H1 (cell line): ENCODE measurements at regions not wholly inside any gene's neighbourhood (a gene's known extent, or its start where the extent isn't known, plus 50 kb on each side); places are given as distances from the start of the nearest gene placed in this dataset.

Source experiments
- CTCF ChIA-PET: fragments of 300-600 bp; sonication (Branson Sonifier 250); formaldehyde crosslinking; loops from one replicate; lab custom pipeline; 2021; ENCODE audit not compliant: partially characterized antibody; lab: Charles Lee
- POLR2A ChIA-PET: fragments of 300-600 bp; sonication (Branson Sonifier 250); formaldehyde crosslinking; loops from one replicate; lab custom pipeline; 2021; ENCODE audit warnings: inconsistent platforms; ENCODE audit not compliant: partially characterized antibody; lab: Charles Lee
- DNase-seq, 2 experiments: peaks; one replicate each; pipeline versions ENCODE4 v3.0.0 to v3.0.0-alpha.2; 2010 to 2022; ENCODE audit warnings: low spot score in 2 of 2, low read depth in 1 of 2, mixed read lengths in 1 of 2
- FAIRE-seq: peaks from 2 replicates; lab custom pipeline; 2011; peaks lifted over from hg19 to GRCh38; lab: Jason Lieb, UNC
- H2AFZ ChIP-seq: 2 replicates; pipeline ENCODE4 v1.8.1; 2012; ENCODE audit warnings: low read length, inconsistent platforms
- H2AK5ac ChIP-seq: 2 replicates; pipeline ENCODE4 v1.6.1; 2013; ENCODE audit warnings: low read depth, low read length
- H2BK120ac ChIP-seq: replicated peaks from 2 replicates; pipeline ENCODE3; 2013; ENCODE audit warnings: low read depth, low read length, inconsistent platforms
- H2BK12ac ChIP-seq: 2 replicates; pipeline ENCODE4 v1.6.1; 2013; ENCODE audit warnings: low read depth, low read length
- H2BK15ac ChIP-seq: 2 replicates; pipeline ENCODE4 v1.6.1; 2013; ENCODE audit warnings: low read length
- H2BK20ac ChIP-seq: 2 replicates; pipeline ENCODE4 v1.6.1; 2013; ENCODE audit warnings: low read length
- H2BK5ac ChIP-seq: 2 replicates; pipeline ENCODE4 v1.6.1; 2013; ENCODE audit warnings: low read depth, low read length
- H3K14ac ChIP-seq: 2 replicates; pipeline ENCODE4 v1.6.1; 2013; ENCODE audit warnings: inconsistent platforms; ENCODE audit not compliant: insufficient read length
- H3K18ac ChIP-seq: 2 replicates; pipeline ENCODE4 v1.6.1; 2013; ENCODE audit warnings: low read length; ENCODE audit errors: extremely low read depth
- H3K23ac ChIP-seq: 2 replicates; pipeline ENCODE4 v1.6.1; 2013; ENCODE audit warnings: inconsistent platforms; ENCODE audit not compliant: insufficient read length
- H3K23me2 ChIP-seq: 2 replicates; pipeline ENCODE4 v1.6.1; 2013; ENCODE audit warnings: low read depth, low read length
- H3K27ac ChIP-seq: 2 replicates; pipeline ENCODE4 v1.6.1; 2011; ENCODE audit warnings: low read depth, low read length, inconsistent platforms
- H3K27me3 ChIP-seq, 4 experiments: replicated peaks in 1 of 4; 1 replicate in 1 of 4; 2 replicates in 3 of 4; pipeline versions ENCODE4 v1.6.1 to v1.8.1; 2011 to 2013; ENCODE audit warnings: low read length in 3 of 4, mild to moderate bottlenecking in 3 of 4, inconsistent platforms in 2 of 4, mixed read lengths in 2 of 4, moderate library complexity in 1 of 4; ENCODE audit not compliant: control insufficient read depth in 3 of 4, insufficient read depth in 3 of 4; ENCODE audit errors: extremely low read depth in 1 of 4
- H3K36me3 ChIP-seq, 4 experiments: 2 replicates each; pipeline versions ENCODE4 v1.6.1 to v1.8.1; 2011 to 2013; ENCODE audit warnings: mild to moderate bottlenecking in 4 of 4, low read length in 3 of 4, moderate library complexity in 2 of 4, control low read depth in 1 of 4, inconsistent platforms in 1 of 4; ENCODE audit not compliant: insufficient read depth in 4 of 4, control insufficient read depth in 2 of 4
- H3K4ac ChIP-seq: replicated peaks from 2 replicates; pipeline ENCODE3; 2013; ENCODE audit warnings: low read length, low read depth, mixed read lengths, inconsistent platforms; ENCODE audit not compliant: insufficient read length
- H3K4me1 ChIP-seq, 4 experiments: replicated peaks in 1 of 4; 1 replicate in 1 of 4; 2 replicates in 3 of 4; pipeline versions ENCODE4 v1.6.1 to v1.8.1; 2011 to 2013; ENCODE audit warnings: low read length in 3 of 4, inconsistent platforms in 2 of 4, mixed read lengths in 1 of 4; ENCODE audit not compliant: insufficient read depth in 4 of 4, control insufficient read depth in 3 of 4
- H3K4me2 ChIP-seq, 2 experiments: 2 replicates each; pipeline versions ENCODE4 v1.6.1 to v1.8.1; 2011 to 2013; ENCODE audit warnings: low read depth in 2 of 2, low read length in 2 of 2, control low read depth in 1 of 2, inconsistent platforms in 1 of 2, mild to moderate bottlenecking in 1 of 2; ENCODE audit not compliant: insufficient read depth in 1 of 2
- H3K4me3 ChIP-seq, 4 experiments: fragments of 200-600, 300-600 bp in 1 of 4; sonication (generic), shearing (Covaris generic), sonication (Bioruptor Twin) in 1 of 4; 2 replicates each; pipeline versions ENCODE4 v1.5.1 to v1.8.1; 2011 to 2016; ENCODE audit warnings: low read length in 4 of 4, low read depth in 3 of 4, control low read depth in 2 of 4, inconsistent platforms in 2 of 4, mild to moderate bottlenecking in 2 of 4, mixed read lengths in 1 of 4, moderate library complexity in 1 of 4; ENCODE audit not compliant: insufficient read depth in 2 of 4; ENCODE audit errors: extremely low read depth in 1 of 4
- H3K56ac ChIP-seq: replicated peaks from 2 replicates; pipeline ENCODE3; 2013; ENCODE audit warnings: low read depth, mild to moderate bottlenecking, mixed read lengths, low read length, inconsistent platforms; ENCODE audit not compliant: insufficient read length
- H3K79me1 ChIP-seq: 2 replicates; pipeline ENCODE4 v1.6.1; 2013; ENCODE audit warnings: low read depth, low read length, control low read depth
- H3K79me2 ChIP-seq, 2 experiments: 2 replicates each; pipeline versions ENCODE4 v1.6.1 to v1.8.1; 2012 to 2013; ENCODE audit warnings: low read length in 2 of 2, mild to moderate bottlenecking in 2 of 2, inconsistent platforms in 1 of 2; ENCODE audit not compliant: insufficient read depth in 2 of 2, control insufficient read depth in 1 of 2
- H3K9ac ChIP-seq, 4 experiments: replicated peaks in 1 of 4; 1 replicate in 1 of 4; 2 replicates in 3 of 4; pipeline versions ENCODE4 v1.6.1 to v1.8.1; 2011 to 2013; ENCODE audit warnings: low read depth in 3 of 4, low read length in 3 of 4, control low read depth in 2 of 4, mild to moderate bottlenecking in 2 of 4, moderate library complexity in 2 of 4, inconsistent platforms in 1 of 4; ENCODE audit errors: extremely low read depth in 1 of 4
- H3K9me3 ChIP-seq, 2 experiments: 2 replicates each; pipeline versions ENCODE4 v1.6.1 to v1.8.1; 2012 to 2013; ENCODE audit warnings: mild to moderate bottlenecking in 2 of 2, moderate library complexity in 2 of 2, control low read depth in 1 of 2, inconsistent platforms in 1 of 2, low read depth in 1 of 2, low read length in 1 of 2, mixed read lengths in 1 of 2; ENCODE audit not compliant: insufficient read depth in 2 of 2
- H4K20me1 ChIP-seq, 2 experiments: replicated peaks in 1 of 2; 2 replicates each; pipeline versions ENCODE3 to v1.8.1; 2011 to 2013; ENCODE audit warnings: inconsistent platforms in 2 of 2, low read length in 2 of 2, mild to moderate bottlenecking in 1 of 2; ENCODE audit not compliant: insufficient read depth in 2 of 2, control insufficient read depth in 1 of 2
- H4K5ac ChIP-seq: 2 replicates; pipeline ENCODE4 v1.6.1; 2013; ENCODE audit warnings: low read length, low read depth, mixed read lengths, inconsistent platforms; ENCODE audit not compliant: insufficient read length
- H4K8ac ChIP-seq: 2 replicates; pipeline ENCODE4 v1.8.0; 2013; ENCODE audit warnings: mild to moderate bottlenecking, moderate library complexity, low read length, inconsistent platforms; ENCODE audit not compliant: insufficient read depth; ENCODE audit errors: extremely low read depth
- H4K91ac ChIP-seq: replicated peaks from 2 replicates; pipeline ENCODE3; 2013; ENCODE audit warnings: low read length, mixed read lengths, inconsistent platforms; ENCODE audit not compliant: insufficient read length
- GABPA ChIP-seq: IDR thresholded peaks from 2 replicates; pipeline ENCODE4 v1.6.1; 2011; ENCODE audit warnings: mild to moderate bottlenecking, low read length, moderate library complexity, borderline replicate concordance; ENCODE audit not compliant: insufficient read depth
- JUN ChIP-seq: IDR thresholded peaks from 2 replicates; pipeline ENCODE4 v1.6.1; 2011; ENCODE audit warnings: low read depth, mild to moderate bottlenecking, improper control_type of control experiment, low read length
- KDM1A ChIP-seq: fragments of 200-600, 300-600 bp; sonication (generic); IDR thresholded peaks from 2 replicates; pipeline ENCODE4 v1.7.1; 2016; ENCODE audit warnings: mild to moderate bottlenecking, low read length, borderline replicate concordance
- KDM5A ChIP-seq: fragments of 200-600 bp; IDR thresholded peaks from 2 replicates; pipeline ENCODE4 v1.7.1; 2012; ENCODE audit warnings: mild to moderate bottlenecking, low read length, inconsistent platforms, mixed read lengths
- SIN3A ChIP-seq, 2 experiments: IDR thresholded peaks in 1 of 2; conservative IDR thresholded peaks in 1 of 2; 2 replicates each; pipeline ENCODE4 v1.6.1; 2011 to 2012; ENCODE audit warnings: low read length in 2 of 2, improper control_type of control experiment in 1 of 2, low read depth in 1 of 2, mild to moderate bottlenecking in 1 of 2
- SP4 ChIP-seq: IDR thresholded peaks from 2 replicates; pipeline ENCODE4 v1.6.1; 2012; ENCODE audit warnings: low read length, inconsistent platforms
- USF2 ChIP-seq: IDR thresholded peaks from 2 replicates; pipeline ENCODE4 v1.6.1; 2011; ENCODE audit warnings: low read length, improper control_type of control experiment
- YY1 ChIP-seq: IDR thresholded peaks from 2 replicates; pipeline ENCODE4 v1.6.1; 2011; ENCODE audit warnings: low read depth, mild to moderate bottlenecking, low read length
- WGBS, 2 experiments: shearing (Covaris generic) in 1 of 2; methylation state at CpG; one replicate each; pipeline versions ENCODE4 v1.1.6 to v1.1.7; 2013 to 2015; ENCODE audit warnings: low lambda C conversion rate in 2 of 2, mixed read lengths in 2 of 2, inconsistent platforms in 1 of 2, low coverage in 1 of 2, missing lambda C conversion rate in 1 of 2; ENCODE audit not compliant: insufficient replicate concordance in 2 of 2, insufficient coverage in 1 of 2, insufficient read length in 1 of 2; ENCODE audit errors: extremely low coverage in 1 of 2, missing lambda C conversion rate in 1 of 2; 5-methylcytosine and 5-hydroxymethylcytosine counted together

GRCh38 chr21:36545776-36546511 is 66.0 kb upstream of the CLDN14 start:
- H3K27me3 ChIP-seq, result peaks cover 0 to 8% (median 0%) of the 10 kb centered on the region in 4 experiments; a peak in 2 of 7 replicates
- no peaks in the 10 kb centered on the region for H4K20me1 ChIP-seq
- H2AK5ac ChIP-seq, result no peak overlapping the region
- no peaks in the 10 kb centered on the region for H3K79me1 ChIP-seq
- H3K36me3 ChIP-seq, result no peaks in the 10 kb centered on the region
- ChIA-PET POLR2A (no interaction called here), CTCF (interaction anchor here (1.0 to 1.2 kb wide), 2 partner anchors 10 to 124 kb away, joined by 3 read pairs; no protein-coding TSS in a partner anchor)
- H2BK5ac ChIP-seq, result no peak overlapping the region
- no peak overlapping the region for H3K18ac ChIP-seq
- no peak overlapping the region for H2BK15ac ChIP-seq
- H3K23me2 ChIP-seq, result no peaks in the 10 kb centered on the region
- H2BK120ac ChIP-seq, result no peak overlapping the region
- H3K4me1 ChIP-seq, result peaks cover 0 to 13% (median 4%) of the 10 kb centered on the region in 4 experiments; a peak in 6 of 7 replicates
- H2AFZ ChIP-seq, result no peak overlapping the region
- H3K9me3 ChIP-seq, result no peaks in the 10 kb centered on the region
- DNase-seq (no peak), FAIRE-seq (no peak)
- H3K79me2 ChIP-seq, result no peaks in the 10 kb centered on the region
- H2BK20ac ChIP-seq, result no peak overlapping the region
- H4K5ac ChIP-seq, result no peak overlapping the region
- H3K14ac ChIP-seq, result no peak overlapping the region
- H2BK12ac ChIP-seq, result no peak overlapping the region
- H3K4me2 ChIP-seq, result no peak overlapping the region
- H4K91ac ChIP-seq, result no peak overlapping the region
- no peak overlapping the region for H3K56ac ChIP-seq
- TF ChIP-seq JUN (no peak), GABPA (no peak), SP4 (no peak), KDM5A (no peak), SIN3A (conservative IDR thresholded peaks at IDR 0.05 in 1 of 2, IDR thresholded peaks at IDR 0.05 in 1 of 2; ENCODE audit: low read depth in 1 of 2, low read length in 2 of 2) (no peak), KDM1A (no peak), USF2 (no peak), YY1 (no peak)
- H3K9ac ChIP-seq, result no peak overlapping the region
- no peak overlapping the region for H3K23ac ChIP-seq
- no peak overlapping the region for H4K8ac ChIP-seq
- H3K4ac ChIP-seq, result no peak overlapping the region
- H3K4me3 ChIP-seq, result no peak overlapping the region
- H3K27ac ChIP-seq, result no peak overlapping the region
- WGBS, 2 experiments, result 94% methylated on average over 6 of the region's 6 CpGs; no CpG with 5 or more reads in 1 of the 2 experiments
